ENCODE measurements at regions not wholly inside any gene's neighbourhood (a gene's known extent, or its start where the extent isn't known, plus 50 kb on each side); places are given as distances from the start of the nearest gene placed in this dataset.

DNA sequence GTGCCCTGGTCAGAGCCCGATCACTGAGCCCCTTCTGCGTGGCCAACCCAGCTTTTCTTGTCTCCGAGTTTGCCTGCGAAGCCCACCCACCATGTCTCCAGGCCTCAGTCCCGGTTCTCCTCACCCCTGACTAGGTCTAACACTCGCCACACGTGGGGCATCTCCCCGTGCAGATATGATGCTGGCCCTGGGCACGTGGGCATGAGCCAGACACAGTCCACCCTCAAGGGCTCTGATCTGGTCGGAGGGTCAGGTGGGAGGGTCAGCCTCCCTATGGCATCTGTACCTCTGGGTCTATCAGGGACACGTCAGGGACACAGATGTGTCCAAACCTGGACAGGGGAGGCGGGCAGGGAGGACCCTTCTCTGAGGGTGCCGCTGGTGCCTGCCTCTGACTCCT, 95.4 kb downstream of the RHOB start:
- Mint-ChIP-seq H3K4me3 (no peak overlapping the region), H3K4me1 (ENCODE audit: low read depth) (peaks cover 13% of the 10 kb centered on the region), H3K27me3 (ENCODE audit: insufficient read depth) (peaks cover 22% of the 10 kb centered on the region), H3K36me3 (ENCODE audit: low read depth) (no peaks in the 10 kb centered on the region), H3K27ac (no peak overlapping the region), H3K9me3 (no peaks in the 10 kb centered on the region)
- TF ChIP-seq, protein P1, sequence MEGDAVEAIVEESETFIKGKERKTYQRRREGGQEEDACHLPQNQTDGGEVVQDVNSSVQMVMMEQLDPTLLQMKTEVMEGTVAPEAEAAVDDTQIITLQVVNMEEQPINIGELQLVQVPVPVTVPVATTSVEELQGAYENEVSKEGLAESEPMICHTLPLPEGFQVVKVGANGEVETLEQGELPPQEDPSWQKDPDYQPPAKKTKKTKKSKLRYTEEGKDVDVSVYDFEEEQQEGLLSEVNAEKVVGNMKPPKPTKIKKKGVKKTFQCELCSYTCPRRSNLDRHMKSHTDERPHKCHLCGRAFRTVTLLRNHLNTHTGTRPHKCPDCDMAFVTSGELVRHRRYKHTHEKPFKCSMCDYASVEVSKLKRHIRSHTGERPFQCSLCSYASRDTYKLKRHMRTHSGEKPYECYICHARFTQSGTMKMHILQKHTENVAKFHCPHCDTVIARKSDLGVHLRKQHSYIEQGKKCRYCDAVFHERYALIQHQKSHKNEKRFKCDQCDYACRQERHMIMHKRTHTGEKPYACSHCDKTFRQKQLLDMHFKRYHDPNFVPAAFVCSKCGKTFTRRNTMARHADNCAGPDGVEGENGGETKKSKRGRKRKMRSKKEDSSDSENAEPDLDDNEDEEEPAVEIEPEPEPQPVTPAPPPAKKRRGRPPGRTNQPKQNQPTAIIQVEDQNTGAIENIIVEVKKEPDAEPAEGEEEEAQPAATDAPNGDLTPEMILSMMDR (IDR thresholded peaks at IDR 0.05) = no peak
- no peak for DNase-seq

DNA sequence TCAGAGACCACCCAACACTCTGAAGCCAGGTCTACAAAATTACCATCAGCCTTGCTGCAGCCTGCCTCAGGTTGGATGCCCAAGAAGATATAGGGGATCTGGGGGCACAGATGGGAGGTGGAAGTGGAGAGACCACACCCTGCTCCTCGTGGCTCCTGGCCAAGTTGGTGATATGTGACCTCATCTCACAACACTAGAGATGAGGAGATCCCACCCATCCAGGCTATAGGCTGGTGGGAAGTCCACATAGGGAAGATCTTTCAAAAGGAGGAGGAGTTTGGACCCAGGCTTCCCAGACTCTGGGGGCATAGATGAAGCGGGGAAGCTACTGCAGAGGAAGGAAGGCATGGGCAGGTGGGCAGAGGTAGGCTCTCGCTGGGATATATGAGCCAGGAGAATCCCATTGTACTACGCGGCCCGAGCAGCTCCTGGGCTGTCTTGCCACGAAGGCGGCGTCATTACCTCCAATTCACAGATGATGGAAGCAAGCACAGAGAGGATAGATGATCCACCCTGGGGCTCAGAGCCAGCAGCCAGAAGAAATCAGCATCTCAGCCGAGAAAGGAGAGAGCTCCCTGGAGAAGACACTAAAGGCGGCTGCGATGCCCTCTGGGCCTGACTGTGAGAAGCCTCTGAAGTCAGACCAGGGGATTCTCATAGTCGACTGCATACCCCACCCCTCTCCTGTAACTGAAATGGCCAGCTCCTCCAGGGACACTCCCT, 96.0 kb downstream of the RHOB start:
- H3K27ac Mint-ChIP-seq = no peak overlapping the region
- H3K27me3 Mint-ChIP-seq (ENCODE audit: insufficient read depth) = peaks cover 24% of the 10 kb centered on the region
- H3K36me3 Mint-ChIP-seq (ENCODE audit: low read depth) = no peaks in the 10 kb centered on the region
- no peak overlapping the region for H3K4me3 Mint-ChIP-seq
- TF ChIP-seq, protein P1 (IDR thresholded peaks at IDR 0.05) = no peak
- no peak for DNase-seq
- H3K9me3 Mint-ChIP-seq = no peaks in the 10 kb centered on the region
- H3K4me1 Mint-ChIP-seq (ENCODE audit: low read depth) = peaks cover 13% of the 10 kb centered on the region

DNA sequence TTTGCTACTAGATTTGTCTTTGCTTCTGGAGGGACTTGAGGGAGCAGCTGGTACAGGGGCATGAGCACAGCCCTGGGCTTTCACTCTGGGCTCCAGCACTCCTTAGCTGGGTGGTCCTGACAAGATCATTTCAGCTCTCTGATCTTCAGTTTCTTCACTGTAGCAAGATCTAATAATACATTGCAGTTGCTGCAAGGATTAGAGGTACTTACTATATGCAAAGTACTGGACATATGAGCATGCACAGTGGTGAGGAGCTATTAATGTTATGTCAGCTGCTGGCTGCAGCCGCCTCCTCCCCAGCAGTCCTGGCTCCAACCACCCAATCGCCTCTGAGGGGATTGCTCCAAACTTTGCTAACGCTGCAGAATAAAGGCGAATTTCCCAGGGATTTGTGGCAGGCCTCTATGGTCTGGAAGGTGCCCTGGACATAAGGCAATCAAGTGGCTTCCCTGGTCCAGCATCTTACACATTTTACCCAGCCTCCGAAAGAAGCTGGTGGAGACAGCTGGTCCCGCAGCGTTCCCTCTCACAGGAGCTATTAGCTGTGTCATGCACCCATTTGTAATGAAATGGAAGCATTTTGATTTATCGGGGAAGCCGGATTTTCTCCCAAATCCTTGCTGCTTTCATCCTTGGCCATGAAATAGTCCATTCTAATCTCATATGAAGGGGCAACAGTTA, 96.7 kb downstream of the RHOB start:
- Mint-ChIP-seq H3K27me3 (ENCODE audit: insufficient read depth) (peaks cover 24% of the 10 kb centered on the region), H3K4me1 (ENCODE audit: low read depth) (peaks cover 13% of the 10 kb centered on the region), H3K36me3 (ENCODE audit: low read depth) (no peaks in the 10 kb centered on the region), H3K4me3 (no peak overlapping the region), H3K9me3 (no peaks in the 10 kb centered on the region), H3K27ac (no peak overlapping the region)
- no peak for DNase-seq
- TF ChIP-seq, protein P1 (IDR thresholded peaks at IDR 0.05) = no peak

DNA sequence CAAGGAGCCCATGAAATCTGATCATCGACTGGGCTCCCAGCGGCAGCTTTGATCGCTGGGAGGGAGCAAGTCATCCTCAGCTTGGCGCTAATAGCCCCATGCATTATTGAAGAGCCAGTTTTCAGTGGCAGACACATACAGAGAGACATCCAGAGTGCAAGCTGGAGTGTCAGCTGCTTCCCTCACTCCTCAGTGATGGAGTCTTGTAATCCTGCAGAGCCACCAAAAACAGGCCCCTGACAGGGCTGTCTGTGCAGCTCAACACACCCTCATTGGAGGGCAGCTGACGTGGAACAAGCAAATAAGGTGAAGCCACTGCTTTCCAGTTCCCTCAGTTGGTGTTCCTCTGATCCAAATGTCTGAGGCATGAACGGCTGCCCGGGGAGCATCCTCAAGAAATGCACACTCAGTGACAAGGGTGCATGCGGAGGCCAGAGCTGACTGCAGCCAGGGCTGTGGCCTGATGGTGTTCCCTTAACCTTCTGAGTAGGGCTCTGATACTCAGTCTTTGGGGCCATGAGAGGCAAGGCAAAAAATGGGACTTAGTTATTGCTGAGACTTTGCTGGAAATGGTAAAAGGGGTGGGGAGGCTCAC, 97.4 kb downstream of the RHOB start:
- TF ChIP-seq, protein P1 (IDR thresholded peaks at IDR 0.05) = no peak
- peaks cover 24% of the 10 kb centered on the region for H3K27me3 Mint-ChIP-seq (ENCODE audit: insufficient read depth)

DNA sequence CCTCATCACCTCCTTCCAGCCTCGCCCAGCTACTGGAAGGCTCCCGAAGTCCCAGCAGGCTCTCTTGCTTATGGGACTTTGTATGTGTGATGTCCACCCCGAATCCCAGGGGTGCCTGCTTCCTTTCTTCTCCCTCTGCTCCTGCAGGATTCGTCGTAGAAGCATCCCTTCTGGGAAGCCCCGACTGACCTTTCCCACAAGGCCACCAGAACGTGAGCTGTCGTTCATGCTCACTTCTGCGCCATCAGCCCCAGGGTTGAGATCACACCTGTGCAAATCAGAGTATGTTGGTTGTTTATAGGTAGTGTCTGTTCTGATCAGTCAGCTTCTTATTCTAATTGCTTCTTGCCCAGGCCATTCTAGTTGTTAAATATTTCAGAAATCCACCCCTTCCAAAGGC, 101.8 kb downstream of the HS1BP3 start:
- Mint-ChIP-seq H3K9me3 (no peaks in the 10 kb centered on the region), H3K4me3 (no peak overlapping the region), H3K27me3 (ENCODE audit: insufficient read depth) (peaks cover 10% of the 10 kb centered on the region), H3K4me1 (ENCODE audit: low read depth) (no peaks in the 10 kb centered on the region), H3K36me3 (ENCODE audit: low read depth) (no peaks in the 10 kb centered on the region), H3K27ac (no peak overlapping the region)
- no peak for DNase-seq
- TF ChIP-seq, protein P1 (IDR thresholded peaks at IDR 0.05) = no peak

More for the DNA sequence above, 97.4 kb downstream of the RHOB start:
- DNase-seq = no peak
- no peak overlapping the region for H3K4me3 Mint-ChIP-seq
- no peaks in the 10 kb centered on the region for H3K9me3 Mint-ChIP-seq
- peaks cover 8% of the 10 kb centered on the region for H3K4me1 Mint-ChIP-seq (ENCODE audit: low read depth)
- no peaks in the 10 kb centered on the region for H3K36me3 Mint-ChIP-seq (ENCODE audit: low read depth)
- H3K27ac Mint-ChIP-seq = no peak overlapping the region

All from HFFc6 (cell line).